T-helper 17 cell (primary cell): ENCODE measurements at regions not wholly inside any gene's neighbourhood (a gene's known extent, or its start where the extent isn't known, plus 50 kb on each side); places are given as distances from the start of the nearest gene placed in this dataset.

Experiments
- ATAC-seq: fragments of 150-1000 bp; cut with Tn5 transposase; 2 replicates; pipeline ENCODE4 v1.10.0; 2021; ENCODE audit warnings: mild to moderate bottlenecking, moderate library complexity
- DNase-seq, 3 donors: peaks; one replicate each; pipeline versions ENCODE4 v3.0.0 to v3.0.0-alpha.2; 2020 to 2021
- H3K9me3 ChIP-seq: one replicate; pipeline ENCODE4 v1.7.0; 2013; ENCODE audit warnings: low read length, mild to moderate bottlenecking; ENCODE audit not compliant: control insufficient read depth, poor library complexity, severe bottlenecking
- H3K27ac Mint-ChIP-seq: one replicate; pipeline ENCODE4 v1.8.0; 2022; ENCODE audit warnings: mild to moderate bottlenecking, moderate library complexity, mixed read lengths
- H3K27me3 Mint-ChIP-seq: one replicate; pipeline ENCODE4 v1.8.0; 2022; ENCODE audit warnings: mixed read lengths
- H3K36me3 Mint-ChIP-seq: one replicate; pipeline ENCODE4 v1.8.0; 2022; ENCODE audit warnings: low read depth, mixed read lengths
- H3K4me1 Mint-ChIP-seq: one replicate; pipeline ENCODE4 v1.8.0; 2022; ENCODE audit warnings: mild to moderate bottlenecking, mixed read lengths
- H3K4me3 Mint-ChIP-seq: one replicate; pipeline ENCODE4 v1.8.0; 2022; ENCODE audit warnings: mild to moderate bottlenecking, moderate library complexity, mixed read lengths

DNA sequence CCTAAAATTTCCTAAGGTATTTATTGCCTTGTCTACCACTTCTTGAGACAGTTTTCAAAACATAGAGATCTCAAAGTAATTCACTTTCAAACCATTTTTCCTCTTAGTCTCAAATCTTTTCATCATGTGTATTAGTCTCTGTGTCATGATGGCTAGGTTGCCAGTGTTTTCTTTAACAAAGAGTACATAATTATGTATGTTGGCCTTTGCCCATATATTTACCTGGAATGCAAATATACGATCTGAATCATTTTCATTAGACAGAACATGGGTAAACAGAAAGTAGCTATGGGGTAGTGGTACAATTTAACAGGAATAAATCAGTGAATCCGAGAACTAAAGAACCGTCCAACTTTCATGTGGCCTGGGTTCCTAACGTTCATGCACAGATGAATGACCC lies 852.1 kb upstream of the MBL2 start:
- DNase-seq: no peak
- H3K9me3 ChIP-seq: no peaks in the 10 kb centered on the region
- Mint-ChIP-seq H3K4me1 (no peaks in the 10 kb centered on the region), H3K36me3 (no peaks in the 10 kb centered on the region), H3K27me3 (no peaks in the 10 kb centered on the region), H3K4me3 (no peak overlapping the region), H3K27ac (no peak overlapping the region)
- ATAC-seq: no peak

DNA sequence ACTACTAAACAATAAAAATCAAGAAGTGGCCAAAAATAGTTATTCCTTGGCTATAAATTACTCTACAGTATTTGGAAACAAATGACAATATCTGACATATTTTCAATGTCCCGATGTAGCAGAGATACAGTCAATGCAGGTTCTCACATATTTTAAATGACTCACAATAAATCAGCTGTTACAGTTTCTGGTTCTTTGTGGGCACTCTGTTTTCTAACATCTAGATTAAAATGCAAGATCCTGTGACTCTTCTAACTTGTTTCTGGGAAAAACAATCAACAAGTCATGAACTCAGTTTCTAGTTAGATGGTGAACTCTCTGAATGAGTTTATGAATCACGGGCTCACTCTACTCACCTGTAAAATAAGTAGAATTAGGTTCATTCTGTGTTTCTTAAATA lies 849.6 kb upstream of the MBL2 start:
- DNase-seq (no peak), ATAC-seq (no peak)
- H3K27ac Mint-ChIP-seq: no peak overlapping the region
- no peaks in the 10 kb centered on the region for H3K36me3 Mint-ChIP-seq
- no peaks in the 10 kb centered on the region for H3K4me1 Mint-ChIP-seq
- H3K4me3 Mint-ChIP-seq: no peak overlapping the region
- no peaks in the 10 kb centered on the region for H3K9me3 ChIP-seq
- no peaks in the 10 kb centered on the region for H3K27me3 Mint-ChIP-seq

DNA sequence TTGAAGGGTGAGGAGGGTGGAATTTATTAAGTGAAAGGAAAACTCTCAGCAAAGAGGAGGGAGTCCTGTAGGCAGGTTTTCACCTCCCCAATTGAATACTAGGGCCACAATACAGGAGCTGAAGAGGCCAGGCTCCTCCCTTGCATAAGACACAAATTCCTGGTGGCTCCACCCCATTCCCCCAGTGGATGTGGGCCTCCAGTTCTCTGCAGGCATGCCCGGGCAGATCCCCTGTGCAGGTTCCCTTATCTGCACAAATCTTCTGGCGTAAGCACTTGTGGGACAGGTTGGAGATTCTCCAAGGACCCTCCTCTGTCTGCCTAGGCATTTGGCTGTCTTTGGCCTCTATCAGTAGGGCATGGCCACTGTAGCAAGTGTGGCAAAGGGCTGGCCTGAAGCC lies 847.1 kb upstream of the MBL2 start:
- no peaks in the 10 kb centered on the region for H3K9me3 ChIP-seq
- Mint-ChIP-seq H3K4me1 (no peaks in the 10 kb centered on the region), H3K27me3 (no peaks in the 10 kb centered on the region), H3K36me3 (no peaks in the 10 kb centered on the region), H3K4me3 (no peak overlapping the region), H3K27ac (no peak overlapping the region)
- no peak for ATAC-seq
- DNase-seq: no peak

DNA sequence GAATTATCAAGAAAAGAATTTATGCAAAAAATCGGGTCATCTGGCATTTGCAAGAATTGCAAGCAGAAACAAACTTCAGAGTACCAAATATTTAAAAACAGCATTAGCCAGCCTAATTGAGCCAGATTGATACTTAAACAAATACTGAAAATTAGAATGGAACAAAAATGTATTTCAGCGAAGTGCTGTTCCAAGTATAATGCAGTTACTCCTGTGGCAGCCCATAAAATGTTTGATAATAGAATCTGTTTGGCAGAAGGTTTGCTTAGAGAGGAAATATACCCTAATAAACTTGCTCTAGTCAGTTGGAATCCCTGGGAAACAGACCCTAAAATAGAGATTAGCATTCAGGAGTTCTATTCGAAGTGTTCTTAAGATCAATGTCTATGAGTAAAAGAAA lies 835.1 kb upstream of the MBL2 start:
- no peak for DNase-seq
- no peak overlapping the region for H3K4me3 Mint-ChIP-seq
- ATAC-seq: no peak
- H3K9me3 ChIP-seq: no peaks in the 10 kb centered on the region
- no peaks in the 10 kb centered on the region for H3K4me1 Mint-ChIP-seq
- H3K27ac Mint-ChIP-seq: no peak overlapping the region
- no peaks in the 10 kb centered on the region for H3K36me3 Mint-ChIP-seq
- no peaks in the 10 kb centered on the region for H3K27me3 Mint-ChIP-seq

DNA sequence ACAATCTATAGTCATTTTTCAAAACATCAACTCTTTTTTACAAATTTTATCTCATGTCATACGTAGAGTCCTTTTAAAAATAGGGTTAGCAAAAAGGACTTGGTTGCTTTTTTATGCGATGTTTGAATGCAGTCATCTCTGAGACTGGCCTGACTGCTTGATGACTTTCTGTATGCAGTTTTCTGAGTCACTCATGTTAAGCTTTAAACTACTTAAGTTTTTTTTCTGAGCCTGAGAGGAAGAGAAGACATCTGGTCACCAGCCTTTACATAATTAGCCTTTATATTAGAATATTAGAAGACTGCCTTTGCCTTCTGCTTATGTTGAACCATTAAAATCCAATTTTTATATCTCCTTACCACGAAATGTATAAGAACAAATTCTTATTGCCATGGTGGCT lies 834.4 kb upstream of the MBL2 start:
- Mint-ChIP-seq H3K4me3 (no peak overlapping the region), H3K4me1 (no peaks in the 10 kb centered on the region), H3K27ac (no peak overlapping the region), H3K27me3 (no peaks in the 10 kb centered on the region), H3K36me3 (no peaks in the 10 kb centered on the region)
- H3K9me3 ChIP-seq: no peaks in the 10 kb centered on the region
- DNase-seq: no peak
- no peak for ATAC-seq

DNA sequence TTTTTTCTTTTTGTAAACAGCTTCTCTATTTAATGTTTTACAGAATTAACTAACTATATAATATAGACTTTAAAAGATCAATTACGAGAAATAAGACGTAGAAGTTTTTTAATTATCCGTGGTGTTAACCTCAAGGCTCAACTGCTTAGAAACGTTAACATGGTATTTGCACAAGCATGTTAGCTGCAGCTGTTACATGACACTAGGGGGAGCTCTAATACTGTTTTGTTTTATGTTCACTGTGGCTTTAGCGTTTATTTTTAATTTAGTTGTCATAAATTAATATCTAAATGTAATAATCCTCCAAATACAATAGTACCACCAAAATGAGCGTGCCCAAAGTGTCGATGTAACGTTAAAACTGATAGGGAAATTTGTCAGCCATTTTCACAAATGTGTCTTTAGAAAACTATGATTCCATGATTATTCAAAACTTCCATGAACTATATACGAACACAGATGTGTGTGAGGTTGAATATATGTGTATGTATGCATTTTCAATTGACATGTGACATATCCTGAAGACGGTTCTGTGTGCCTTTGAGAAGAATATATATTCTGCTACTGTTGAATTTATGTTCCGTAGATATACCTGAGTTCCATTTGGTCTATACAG lies 828.8 kb upstream of the MBL2 start:
- H3K9me3 ChIP-seq: no peaks in the 10 kb centered on the region
- Mint-ChIP-seq H3K27me3 (no peaks in the 10 kb centered on the region), H3K4me1 (no peaks in the 10 kb centered on the region), H3K4me3 (no peak overlapping the region), H3K36me3 (no peaks in the 10 kb centered on the region), H3K27ac (no peak overlapping the region)
- ATAC-seq: no peak
- DNase-seq: no peak

DNA sequence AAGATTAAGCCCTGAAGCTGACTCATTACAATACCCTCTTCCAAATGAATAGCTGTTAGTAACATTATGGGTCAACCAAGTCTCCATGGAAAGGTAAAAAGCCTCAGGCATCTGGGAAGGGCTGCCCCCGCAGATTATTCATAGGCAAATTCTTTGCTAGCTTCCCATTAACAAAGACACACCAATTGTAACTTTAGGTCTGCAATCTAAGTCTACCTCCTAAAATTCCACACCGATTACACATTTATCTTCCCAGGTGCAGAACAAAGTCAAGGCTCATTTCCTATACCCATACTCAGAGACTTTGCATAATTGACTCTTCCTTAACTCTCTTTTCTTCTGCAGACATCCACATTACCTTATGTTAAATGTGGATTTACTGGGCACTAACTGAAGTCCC lies 826.3 kb upstream of the MBL2 start:
- H3K27ac Mint-ChIP-seq: no peak overlapping the region
- H3K27me3 Mint-ChIP-seq: no peaks in the 10 kb centered on the region
- H3K36me3 Mint-ChIP-seq: no peaks in the 10 kb centered on the region
- H3K9me3 ChIP-seq: no peaks in the 10 kb centered on the region
- no peak overlapping the region for H3K4me3 Mint-ChIP-seq
- ATAC-seq: no peak
- no peak for DNase-seq
- H3K4me1 Mint-ChIP-seq: no peaks in the 10 kb centered on the region

DNA sequence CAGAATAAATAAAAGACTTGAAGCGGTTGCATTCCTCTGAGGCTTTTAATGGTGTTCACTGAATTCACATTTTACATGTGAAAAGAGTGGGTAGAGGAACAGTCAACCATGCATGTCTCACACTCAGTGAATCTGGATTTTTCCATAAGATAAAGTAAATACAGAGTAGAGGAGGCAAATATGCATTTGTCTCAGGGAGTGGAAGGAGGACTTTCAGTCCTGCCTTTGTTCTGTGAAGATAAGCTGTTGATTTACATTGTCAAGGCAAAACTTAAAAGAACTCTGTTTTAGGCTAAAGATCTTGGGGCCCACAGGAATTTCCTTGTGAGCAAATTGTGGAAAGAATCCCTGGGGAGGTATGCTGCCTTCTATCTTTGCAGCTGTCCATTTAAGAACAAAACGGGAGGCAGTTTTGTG lies 825.3 kb upstream of the MBL2 start:
- no peak for ATAC-seq
- Mint-ChIP-seq H3K36me3 (no peaks in the 10 kb centered on the region), H3K4me3 (no peak overlapping the region), H3K27ac (no peak overlapping the region), H3K27me3 (no peaks in the 10 kb centered on the region), H3K4me1 (no peaks in the 10 kb centered on the region)
- DNase-seq: no peak
- H3K9me3 ChIP-seq: no peaks in the 10 kb centered on the region

DNA sequence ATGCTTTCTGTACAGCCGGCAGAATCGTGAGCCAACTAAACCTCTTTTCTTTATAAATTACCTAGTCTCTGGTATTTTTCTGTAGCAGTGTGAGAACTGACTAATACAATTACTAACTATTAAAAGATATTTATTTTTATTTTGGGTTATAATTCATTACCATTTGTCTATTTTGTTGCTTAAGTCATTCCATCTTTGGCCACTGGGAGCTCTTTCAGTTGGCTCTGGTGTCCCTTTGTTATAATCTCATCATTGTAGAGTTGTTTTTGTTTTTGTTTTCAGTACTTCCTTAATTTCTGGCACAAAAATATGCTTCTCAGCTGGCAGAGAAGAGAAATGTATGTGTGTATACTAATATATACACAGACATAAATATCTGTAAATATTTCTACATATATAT lies 807.9 kb upstream of the MBL2 start:
- Mint-ChIP-seq H3K36me3 (no peaks in the 10 kb centered on the region), H3K4me3 (no peak overlapping the region), H3K27ac (no peak overlapping the region), H3K4me1 (no peaks in the 10 kb centered on the region), H3K27me3 (no peaks in the 10 kb centered on the region)
- DNase-seq: no peak
- no peak for ATAC-seq
- no peaks in the 10 kb centered on the region for H3K9me3 ChIP-seq

DNA sequence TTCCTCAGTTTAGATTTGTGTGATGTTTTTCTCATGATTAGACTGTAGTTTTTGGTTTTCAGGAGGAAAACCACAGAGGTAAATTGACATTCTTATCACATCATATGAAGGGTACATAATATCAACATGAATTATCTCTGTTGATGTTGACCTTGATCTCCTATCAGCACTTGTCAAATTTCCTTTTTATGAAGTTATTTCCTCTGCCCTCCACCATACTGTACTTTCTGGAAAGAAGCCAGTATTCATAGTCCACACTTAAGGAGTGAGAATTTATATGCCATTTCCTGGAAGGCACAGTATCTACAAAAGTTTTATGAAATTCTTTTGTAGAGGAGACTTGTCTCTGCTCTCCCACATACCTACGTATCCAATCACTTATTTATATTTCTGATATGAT lies 807.2 kb upstream of the MBL2 start:
- ATAC-seq (no peak), DNase-seq (no peak)
- Mint-ChIP-seq H3K27ac (no peak overlapping the region), H3K27me3 (no peaks in the 10 kb centered on the region), H3K4me1 (no peaks in the 10 kb centered on the region), H3K4me3 (no peak overlapping the region), H3K36me3 (no peaks in the 10 kb centered on the region)
- no peaks in the 10 kb centered on the region for H3K9me3 ChIP-seq

DNA sequence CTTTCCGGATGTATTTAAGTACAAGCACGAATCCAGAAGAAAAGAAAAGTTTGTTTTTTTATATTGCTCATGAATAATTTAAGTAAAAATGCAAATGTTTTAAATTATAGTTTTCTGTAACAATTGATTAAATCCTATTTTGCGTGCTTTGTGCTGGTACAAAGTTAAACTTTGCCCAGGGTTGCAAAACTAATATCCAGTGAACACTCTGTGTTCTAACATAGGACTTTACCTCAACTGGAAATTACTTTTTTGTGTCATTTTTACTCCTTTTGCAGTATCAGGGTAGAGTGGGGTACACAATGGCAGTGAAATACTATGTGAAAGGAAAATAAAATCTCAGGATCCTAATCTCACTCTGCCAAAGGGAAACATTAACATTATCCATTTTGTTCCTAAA lies 801.4 kb upstream of the MBL2 start:
- Mint-ChIP-seq H3K27me3 (no peaks in the 10 kb centered on the region), H3K4me3 (no peak overlapping the region)

DNA sequence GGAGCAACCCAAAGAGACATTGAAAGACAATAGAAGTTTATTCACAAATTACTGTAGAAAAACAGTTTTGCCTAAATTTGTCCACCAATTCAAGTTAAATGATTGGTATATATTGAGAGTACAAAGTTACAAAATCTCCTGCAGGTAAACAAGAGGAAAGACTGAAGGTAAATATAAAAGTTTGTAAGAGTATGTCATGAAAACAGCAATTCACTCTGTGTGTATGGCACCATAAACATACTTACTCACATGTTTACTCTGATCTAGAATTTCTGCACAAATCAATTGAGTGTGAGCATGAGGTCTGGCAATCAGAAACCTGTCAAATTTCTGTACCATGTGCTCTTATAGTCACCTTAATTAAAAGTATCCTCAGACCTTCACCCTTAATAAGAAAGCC lies 800.9 kb upstream of the MBL2 start:
- no peaks in the 10 kb centered on the region for H3K9me3 ChIP-seq
- ATAC-seq (no peak), DNase-seq (no peak)
- Mint-ChIP-seq H3K27me3 (no peaks in the 10 kb centered on the region), H3K4me3 (no peak overlapping the region), H3K4me1 (no peaks in the 10 kb centered on the region), H3K27ac (no peak overlapping the region), H3K36me3 (no peaks in the 10 kb centered on the region)

More for the DNA sequence above, 801.4 kb upstream of the MBL2 start:
- Mint-ChIP-seq H3K27ac (no peak overlapping the region), H3K36me3 (no peaks in the 10 kb centered on the region), H3K4me1 (no peaks in the 10 kb centered on the region)
- H3K9me3 ChIP-seq: no peaks in the 10 kb centered on the region
- no peak for DNase-seq
- no peak for ATAC-seq

DNA sequence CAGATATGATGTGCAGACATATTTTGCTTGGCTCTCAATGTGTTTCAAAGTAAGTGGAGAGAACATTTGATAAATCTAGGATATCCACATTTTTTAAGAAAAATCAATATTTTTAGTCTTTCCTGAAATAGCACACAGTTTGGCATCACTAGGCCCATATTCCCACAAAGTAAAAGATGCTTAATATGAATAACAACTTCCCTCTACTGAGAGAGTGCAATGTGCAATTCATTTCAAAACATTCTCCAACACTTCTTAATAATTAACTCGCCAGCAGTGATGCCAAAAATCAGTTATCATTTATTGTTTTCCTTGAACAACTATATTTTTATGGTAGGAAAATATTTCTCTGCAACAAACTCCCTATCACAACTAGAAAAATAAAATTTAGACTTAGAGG lies 800.2 kb upstream of the MBL2 start:
- Mint-ChIP-seq H3K4me3 (no peak overlapping the region), H3K27ac (no peak overlapping the region), H3K27me3 (no peaks in the 10 kb centered on the region), H3K4me1 (no peaks in the 10 kb centered on the region), H3K36me3 (no peaks in the 10 kb centered on the region)
- ATAC-seq (no peak), DNase-seq (no peak)
- H3K9me3 ChIP-seq: no peaks in the 10 kb centered on the region

DNA sequence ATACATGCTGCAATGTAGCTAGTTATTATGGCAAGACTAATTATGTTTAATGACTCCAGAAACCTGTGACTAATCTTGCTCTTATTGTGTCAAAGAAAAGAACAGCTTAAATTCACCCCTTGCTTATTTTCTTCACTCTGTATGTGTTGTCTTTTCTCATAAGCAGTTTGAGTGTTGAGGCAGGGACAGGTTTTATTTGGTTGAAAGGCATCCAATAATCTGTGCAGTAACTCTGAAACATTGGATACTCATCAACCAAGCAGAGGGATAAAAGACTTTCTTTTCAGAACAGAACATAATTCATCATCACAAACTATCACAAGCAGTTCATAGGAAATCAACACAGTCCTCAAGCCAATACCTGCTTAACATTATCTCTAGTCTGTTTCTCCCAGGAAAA lies 797.6 kb upstream of the MBL2 start:
- no peaks in the 10 kb centered on the region for H3K27me3 Mint-ChIP-seq
- ATAC-seq (no peak), DNase-seq (no peak)
- H3K27ac Mint-ChIP-seq: no peak overlapping the region
- H3K9me3 ChIP-seq: no peaks in the 10 kb centered on the region
- H3K4me1 Mint-ChIP-seq: no peaks in the 10 kb centered on the region
- no peak overlapping the region for H3K4me3 Mint-ChIP-seq
- no peaks in the 10 kb centered on the region for H3K36me3 Mint-ChIP-seq

DNA sequence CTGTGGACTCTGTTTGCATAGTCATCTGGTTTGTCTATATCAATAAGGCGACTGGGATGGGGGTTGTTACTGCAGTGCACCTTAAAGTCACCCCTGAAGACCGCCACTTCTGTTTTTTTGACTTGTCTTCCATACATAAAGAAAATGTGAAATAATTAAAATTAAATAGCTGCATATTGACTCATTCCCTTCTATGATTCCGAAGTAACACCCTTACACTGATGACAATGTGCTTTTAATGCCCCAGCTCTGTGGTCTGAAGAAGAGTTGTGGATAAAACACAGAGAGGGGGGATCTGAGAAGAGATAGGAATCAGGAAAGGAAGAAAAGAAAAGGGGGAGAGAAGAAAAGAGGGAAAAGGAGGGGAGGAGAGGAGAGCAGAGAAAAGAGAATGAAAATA lies 796.9 kb upstream of the MBL2 start:
- no peaks in the 10 kb centered on the region for H3K9me3 ChIP-seq
- ATAC-seq (no peak), DNase-seq (no peak)
- no peaks in the 10 kb centered on the region for H3K27me3 Mint-ChIP-seq
- no peak overlapping the region for H3K4me3 Mint-ChIP-seq
- no peak overlapping the region for H3K27ac Mint-ChIP-seq
- H3K4me1 Mint-ChIP-seq: no peaks in the 10 kb centered on the region
- no peaks in the 10 kb centered on the region for H3K36me3 Mint-ChIP-seq
